ENCODE measurements at regions not wholly inside any gene's neighbourhood (a gene's known extent, or its start where the extent isn't known, plus 50 kb on each side); places are given as distances from the start of the nearest gene placed in this dataset.
A peak's percentile ranks its signal among the peaks of the same experiment; 100 is the strongest.

DNA sequence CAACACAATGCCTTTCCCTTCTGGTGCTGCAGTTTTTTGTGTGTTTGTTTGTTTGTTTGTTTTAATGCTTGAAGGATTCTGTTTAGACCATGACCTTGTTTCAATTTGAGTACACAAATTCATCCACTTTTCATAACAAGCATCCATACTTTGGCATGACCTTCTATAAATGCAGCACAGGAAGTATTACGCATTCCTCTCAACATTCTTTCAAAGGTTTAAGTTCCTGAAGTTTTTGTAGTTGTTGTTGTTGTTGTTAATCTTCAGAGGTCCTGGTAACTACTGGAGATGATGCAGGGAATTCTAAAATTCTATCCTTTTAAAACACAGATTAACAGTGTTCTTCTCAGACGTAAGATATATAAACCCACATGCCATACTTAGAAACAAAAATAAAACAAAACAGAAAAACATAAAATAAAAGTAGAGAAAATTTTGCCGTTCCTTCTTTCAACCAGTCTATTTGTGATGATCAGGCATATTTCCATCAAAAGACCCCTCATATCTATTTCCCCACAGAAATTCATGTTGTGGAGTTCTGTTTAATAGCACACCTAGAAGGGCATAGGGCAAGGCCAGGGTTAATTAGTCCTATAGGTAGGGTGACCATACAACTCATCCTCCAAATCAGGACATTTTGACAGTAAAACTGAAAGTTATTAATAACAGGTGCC, 529.9 kb downstream of the NOVA1 start:
- peak overlapping the region in 1 of 3 experiments; percentile 18; a peak in 2 of 7 replicates for H3K27ac Mint-ChIP-seq
- no peaks in the 10 kb centered on the region for H3K9me3 Mint-ChIP-seq
- H3K56ac ChIP-seq (ENCODE audit: insufficient read length, low read depth, low read length): no peak overlapping the region
- no peak overlapping the region for H2BK120ac ChIP-seq (ENCODE audit: low read depth, low read length, poor library complexity, severe bottlenecking)
- peaks cover 7 to 12% of the 10 kb centered on the region in 2 experiments for H3K4me1 Mint-ChIP-seq
- no peaks in the 10 kb centered on the region for H3K27me3 Mint-ChIP-seq (ENCODE audit: low read depth)
- H3K4me1 ChIP-seq (ENCODE audit: insufficient read depth, low read length): no peaks in the 10 kb centered on the region
- no peak overlapping the region for H3K23ac ChIP-seq (ENCODE audit: insufficient read length, low read depth, low read length)
- no peaks in the 10 kb centered on the region for H3K79me2 ChIP-seq (ENCODE audit: insufficient read depth, low read length)
- no peaks in the 10 kb centered on the region for H3K36me3 Mint-ChIP-seq (ENCODE audit: insufficient read depth in 1 of 3, low read depth in 3 of 3)
- WGBS (ENCODE audit: extremely low coverage, insufficient read length, low lambda C conversion rate): no CpG with 5 or more reads among the region's 3 CpGs
- no peak overlapping the region for H2BK15ac ChIP-seq (ENCODE audit: low read depth, low read length)
- H3K27ac ChIP-seq (ENCODE audit: insufficient read length, low read depth, low read length): no peak overlapping the region
- no peaks in the 10 kb centered on the region for H4K20me1 ChIP-seq (ENCODE audit: control insufficient read depth, insufficient read depth, insufficient read length)
- H3K27me3 ChIP-seq (ENCODE audit: insufficient read depth, low read length): no peaks in the 10 kb centered on the region
- H3K23me2 ChIP-seq (ENCODE audit: insufficient read length, low read depth, low read length, poor library complexity, severe bottlenecking): no peaks in the 10 kb centered on the region
- H2AK5ac ChIP-seq (ENCODE audit: insufficient read length, low read length): no peak overlapping the region
- no peak overlapping the region for H3K14ac ChIP-seq (ENCODE audit: insufficient read depth, low read length)
- no peak overlapping the region for H2BK12ac ChIP-seq (ENCODE audit: insufficient read length, low read depth, low read length)
- no peak overlapping the region for H2BK5ac ChIP-seq (ENCODE audit: insufficient read length, low read length)
- no peak overlapping the region for H4K91ac ChIP-seq (ENCODE audit: insufficient read length, low read depth, low read length)
- TF ChIP-seq, protein P1, sequence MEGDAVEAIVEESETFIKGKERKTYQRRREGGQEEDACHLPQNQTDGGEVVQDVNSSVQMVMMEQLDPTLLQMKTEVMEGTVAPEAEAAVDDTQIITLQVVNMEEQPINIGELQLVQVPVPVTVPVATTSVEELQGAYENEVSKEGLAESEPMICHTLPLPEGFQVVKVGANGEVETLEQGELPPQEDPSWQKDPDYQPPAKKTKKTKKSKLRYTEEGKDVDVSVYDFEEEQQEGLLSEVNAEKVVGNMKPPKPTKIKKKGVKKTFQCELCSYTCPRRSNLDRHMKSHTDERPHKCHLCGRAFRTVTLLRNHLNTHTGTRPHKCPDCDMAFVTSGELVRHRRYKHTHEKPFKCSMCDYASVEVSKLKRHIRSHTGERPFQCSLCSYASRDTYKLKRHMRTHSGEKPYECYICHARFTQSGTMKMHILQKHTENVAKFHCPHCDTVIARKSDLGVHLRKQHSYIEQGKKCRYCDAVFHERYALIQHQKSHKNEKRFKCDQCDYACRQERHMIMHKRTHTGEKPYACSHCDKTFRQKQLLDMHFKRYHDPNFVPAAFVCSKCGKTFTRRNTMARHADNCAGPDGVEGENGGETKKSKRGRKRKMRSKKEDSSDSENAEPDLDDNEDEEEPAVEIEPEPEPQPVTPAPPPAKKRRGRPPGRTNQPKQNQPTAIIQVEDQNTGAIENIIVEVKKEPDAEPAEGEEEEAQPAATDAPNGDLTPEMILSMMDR (conservative IDR thresholded peaks at IDR 0.05): no peak
- H3K4me3 Mint-ChIP-seq: no peak overlapping the region
- no peak overlapping the region for H4K8ac ChIP-seq (replicated peaks; ENCODE audit: insufficient read length, low read depth, low read length)
- H3K79me1 ChIP-seq (ENCODE audit: insufficient read depth, low read depth, low read length, poor library complexity, severe bottlenecking): no peaks in the 10 kb centered on the region
- no peaks in the 10 kb centered on the region for H3K9me3 ChIP-seq (ENCODE audit: control insufficient read depth, low read depth, low read length)
- no peak overlapping the region for H3K4me2 ChIP-seq (ENCODE audit: insufficient read depth, insufficient read length, low read length)
- H3K18ac ChIP-seq (ENCODE audit: insufficient read length, low read depth, low read length): no peak overlapping the region
- no peak overlapping the region for H3K9ac ChIP-seq (ENCODE audit: extremely low read depth, insufficient read length, low read length)
- H2BK20ac ChIP-seq (ENCODE audit: low read depth, low read length, poor library complexity, severe bottlenecking): no peak overlapping the region
- H2AFZ ChIP-seq (ENCODE audit: low read length): no peak overlapping the region
- no peak overlapping the region for H4K5ac ChIP-seq (ENCODE audit: insufficient read length, low read depth, low read length)
- no peak for DNase-seq
- no peak overlapping the region for H3T11ph ChIP-seq (ENCODE audit: low read length)
- no peak overlapping the region for H3K4ac ChIP-seq (ENCODE audit: low read depth, low read length)

Data from H9 (cell line).